GM21367 (cell line): ENCODE measurements at regions not wholly inside any gene's neighbourhood (a gene's known extent, or its start where the extent isn't known, plus 50 kb on each side); places are given as distances from the start of the nearest gene placed in this dataset.
"Not testable (repeated sequence)": the region's sequence is repeated elsewhere in the genome, so short reads cannot be mapped to it uniquely, and the experiment has no call there.

ENCODE experiments used
- ATAC-seq: cut with Tn5 transposase; IDR thresholded peaks from one replicate; pipeline ENCODE4 v1.9.1; 2021; ENCODE audit not compliant: unreplicated experiment

DNA sequence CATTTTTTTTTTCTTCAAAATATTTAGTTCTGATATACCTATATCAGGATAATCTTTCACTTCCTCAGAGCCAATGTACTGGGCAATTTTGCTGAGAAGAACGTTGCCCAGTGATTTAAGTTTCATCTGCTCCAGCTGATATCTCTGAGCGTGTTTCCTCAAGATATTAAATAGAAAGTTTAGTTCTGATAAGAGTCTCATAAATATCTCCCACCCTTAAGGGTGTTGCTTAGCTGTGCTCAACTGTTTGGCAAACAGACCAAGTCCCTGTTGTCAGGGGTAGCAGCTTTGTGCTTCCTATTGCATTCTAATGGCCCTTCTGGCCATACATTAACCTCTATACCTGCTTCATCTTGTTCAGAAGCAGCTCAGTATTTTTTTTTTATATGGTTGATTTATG lies 84.7 kb upstream of the GPR141 start:
- no peak for ATAC-seq

DNA sequence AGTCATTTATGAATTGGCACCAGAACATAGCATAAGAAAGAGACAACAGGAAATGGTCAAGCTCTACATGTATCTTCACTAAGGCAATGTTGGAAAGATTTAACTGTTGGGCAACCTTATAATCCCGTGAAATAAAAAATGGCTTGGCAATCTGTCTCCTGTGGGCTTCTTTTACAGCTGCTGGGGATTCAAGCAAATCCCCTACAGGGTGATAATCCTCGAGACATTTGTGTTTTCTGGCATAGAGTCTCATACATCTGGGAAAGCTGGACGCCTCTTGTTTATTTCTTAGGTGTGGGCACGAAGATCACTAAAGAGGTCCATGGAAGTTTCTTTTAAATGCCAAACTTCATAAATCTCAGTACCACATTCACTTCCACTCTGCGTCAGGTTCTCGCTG lies 82.2 kb upstream of the GPR141 start:
- no peak for ATAC-seq

DNA sequence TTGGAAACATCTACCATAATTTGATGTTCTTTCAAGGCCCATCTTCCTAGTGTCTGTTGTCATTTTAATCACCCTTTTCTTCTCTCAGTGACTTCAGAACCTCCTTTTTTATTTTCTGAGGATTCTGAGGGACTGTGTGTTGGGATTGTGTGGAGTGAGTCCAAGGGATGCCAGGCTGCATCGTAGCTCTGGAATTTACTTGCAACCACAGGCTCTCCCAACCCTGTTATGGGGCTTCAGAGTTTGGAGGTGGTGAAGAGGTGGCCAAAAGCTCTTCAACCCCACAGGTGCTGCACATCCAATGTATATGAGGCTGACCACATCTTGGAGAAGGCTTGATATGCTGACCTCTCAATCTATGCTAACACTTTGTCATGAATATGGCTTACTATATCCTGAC lies 79.5 kb upstream of the GPR141 start:
- ATAC-seq, result no peak

- not testable (repeated sequence) for ATAC-seq
These were observed 66.2 kb upstream of the GPR141 start for GRCh38 chr7:37617406-37617805.

GRCh38 chr7:37633048-37633447 lies 50.5 kb upstream of the GPR141 start:
- no peak for ATAC-seq
